ENCODE measurements at regions not wholly inside any gene's neighbourhood (a gene's known extent, or its start where the extent isn't known, plus 50 kb on each side); places are given as distances from the start of the nearest gene placed in this dataset.
"Not testable (repeated sequence)": the region's sequence is repeated elsewhere in the genome, so short reads cannot be mapped to it uniquely, and the experiment has no call there.

GRCh38 chr2:7094231-7094741 lies 177.1 kb downstream of the RNF144A start:
- DNase-seq, result no peak

- DNase-seq, result no peak
Observed at GRCh38 chr2:7096726-7097352, 179.6 kb downstream of the RNF144A start.

GRCh38 chr2:7097353-7097895 lies 180.2 kb downstream of the RNF144A start:
- DNase-seq, result peak; percentile 55 to 82

DNA sequence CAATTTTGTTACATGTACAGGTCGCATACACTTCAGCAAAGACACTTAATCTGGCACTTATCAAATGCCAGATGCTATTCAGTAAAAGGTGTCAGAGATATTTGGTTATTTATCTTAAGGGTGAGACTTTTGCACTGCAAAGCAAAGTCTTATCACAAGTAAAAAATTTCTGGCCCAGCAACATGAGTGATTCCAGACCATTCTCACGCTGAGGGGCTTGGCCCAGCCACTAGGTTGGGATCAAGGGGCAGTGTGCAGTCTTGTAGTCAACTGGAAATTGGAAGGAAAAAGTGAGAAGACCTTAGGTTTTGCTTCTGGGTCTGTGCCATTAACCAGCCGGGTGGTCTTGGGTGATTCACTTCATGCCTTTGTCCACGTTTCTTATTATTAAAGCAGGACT lies 181.6 kb downstream of the RNF144A start:
- DNase-seq, result no peak

GRCh38 chr2:7099687-7100086 lies 182.5 kb downstream of the RNF144A start:
- DNase-seq, result not testable (repeated sequence)

DNA sequence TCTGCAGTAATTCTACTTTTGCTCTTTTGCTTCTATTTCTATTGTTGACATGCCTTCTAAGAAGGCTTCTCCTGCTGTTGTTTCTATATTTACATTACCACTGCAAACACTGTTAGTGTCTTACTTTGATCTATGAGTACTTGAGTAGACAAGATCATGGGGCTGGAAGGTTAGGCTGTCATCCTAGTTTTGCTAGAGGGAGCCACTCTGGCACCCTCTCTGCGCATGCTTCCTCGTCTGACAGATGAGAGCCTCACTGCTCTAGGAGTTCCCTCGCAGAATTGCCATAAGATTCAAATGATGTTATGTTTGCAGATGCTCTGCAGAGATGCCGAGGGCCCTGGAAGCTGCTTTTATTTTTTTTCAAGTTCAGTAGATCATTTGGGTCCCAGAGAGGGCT lies 185.6 kb downstream of the RNF144A start:
- DNase-seq, result no peak

DNA sequence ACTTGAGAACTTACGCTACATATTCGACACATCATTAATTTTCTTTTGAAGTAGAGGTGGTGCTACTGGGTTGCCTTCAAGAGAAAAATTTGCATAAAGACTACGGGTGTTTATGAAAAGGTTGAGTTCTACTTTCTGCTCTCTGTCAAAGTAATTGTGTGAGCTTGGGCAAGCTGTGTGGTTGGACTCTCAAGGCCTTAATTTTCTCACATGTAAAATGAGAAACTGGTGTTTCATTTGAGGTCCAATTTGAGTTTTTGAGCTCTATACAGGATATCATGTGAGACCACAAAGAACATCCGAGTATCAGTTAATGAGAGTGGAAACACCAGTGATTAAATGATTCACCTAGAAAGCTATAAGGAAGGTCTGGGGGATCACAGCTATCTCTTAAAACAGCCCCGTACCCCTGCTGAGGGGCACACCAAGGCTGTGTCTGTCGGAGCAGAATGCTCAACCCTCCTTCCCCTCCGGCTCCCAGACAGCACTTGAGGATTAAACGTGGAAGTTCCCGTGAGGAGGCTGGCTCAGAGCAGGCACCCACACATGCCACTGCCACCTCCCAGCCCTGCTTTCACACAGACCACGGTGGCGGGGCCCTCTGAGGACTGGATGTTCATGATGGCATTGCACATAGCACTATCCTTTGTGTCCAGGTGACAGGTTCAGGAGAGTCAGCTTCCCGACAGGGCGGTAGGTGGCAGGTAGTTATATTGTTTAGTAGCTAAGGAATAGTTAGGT lies 191.8 kb downstream of the RNF144A start:
- no peak for DNase-seq

DNA sequence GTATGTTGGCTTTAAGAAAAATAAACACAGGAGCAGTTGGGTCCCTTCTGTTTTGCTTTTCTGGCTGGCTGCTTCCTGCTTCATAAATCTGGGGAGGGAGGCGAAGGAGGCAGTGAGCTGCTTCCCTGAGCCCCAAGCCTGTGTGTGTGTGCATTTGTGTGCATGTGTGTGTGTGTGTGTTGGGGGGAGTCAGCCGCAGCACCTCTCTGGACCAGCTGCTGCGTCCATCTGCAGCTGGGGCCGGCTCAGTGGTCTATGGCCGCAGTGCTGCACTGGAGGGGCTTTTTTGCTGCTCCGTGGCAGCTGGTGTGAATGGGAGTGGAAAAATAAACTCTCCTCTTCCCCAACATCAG lies 192.3 kb downstream of the RNF144A start:
- no peak for DNase-seq

DNA sequence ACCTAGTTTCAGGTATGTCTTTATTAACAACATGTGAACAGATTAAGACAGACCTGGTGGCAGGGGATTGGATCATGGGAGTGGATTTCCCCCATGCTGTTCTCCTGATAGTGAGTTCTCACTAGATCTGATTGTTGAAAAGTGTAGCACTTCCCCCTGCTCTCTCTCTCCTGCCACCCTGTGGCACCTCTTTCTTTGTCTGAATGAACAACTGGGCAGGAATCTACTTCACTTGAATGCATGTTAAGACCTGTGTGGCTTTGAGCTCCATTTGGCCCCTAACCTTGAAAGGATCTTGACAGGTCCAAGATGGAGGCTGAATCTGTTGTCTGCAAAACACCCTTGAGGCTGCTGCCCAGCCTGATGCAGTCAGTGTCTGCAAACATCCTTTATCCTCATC lies 194.4 kb downstream of the RNF144A start:
- no peak for DNase-seq

DNA sequence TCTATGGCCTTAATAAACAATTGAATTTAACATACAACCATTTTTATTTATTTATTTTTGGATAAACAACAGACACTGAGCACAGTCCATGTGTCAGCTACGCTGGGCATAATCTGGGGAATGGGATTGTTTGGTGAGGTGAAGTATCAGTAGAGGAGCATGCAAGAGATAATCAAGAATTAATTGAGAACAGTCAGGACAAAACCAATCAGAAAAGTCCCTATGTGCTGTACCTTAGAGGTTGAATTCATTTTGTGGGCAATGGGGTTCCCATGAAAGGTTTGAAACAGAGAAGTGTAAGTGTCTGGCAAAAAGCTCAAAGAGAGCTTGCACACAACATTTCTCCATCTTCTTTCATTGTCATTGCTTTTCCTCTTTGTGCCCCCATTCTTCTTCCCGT lies 198.2 kb downstream of the RNF144A start:
- no peak for DNase-seq

GRCh38 chr2:7115906-7116305 lies 198.7 kb downstream of the RNF144A start:
- DNase-seq, result no peak

- DNase-seq, result peak; percentile 30 to 60
Observed at GRCh38 chr2:7116511-7116910, 199.3 kb downstream of the RNF144A start.

DNA sequence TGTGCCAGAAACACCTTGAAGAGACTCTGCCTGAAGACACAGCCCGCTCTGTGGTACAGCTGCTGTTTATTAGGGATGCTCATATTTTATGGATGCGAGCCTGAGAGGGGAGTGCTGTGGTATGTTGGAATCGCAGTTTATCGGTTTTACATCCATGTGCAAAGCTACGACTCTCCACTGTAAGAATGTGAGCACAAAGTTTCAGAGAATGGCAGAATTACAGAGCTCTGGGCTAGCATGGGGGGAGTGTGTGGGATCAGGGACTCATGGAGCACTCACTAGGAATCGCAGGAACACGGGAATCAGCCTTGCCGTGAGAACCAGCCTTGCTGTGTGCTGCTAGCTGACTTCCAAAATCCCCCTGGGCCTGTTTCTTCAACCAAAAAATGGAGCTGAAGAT lies 199.9 kb downstream of the RNF144A start:
- DNase-seq, result no peak

GRCh38 chr2:7118606-7119131 lies 201.5 kb downstream of the RNF144A start:
- DNase-seq, result no peak

DNA sequence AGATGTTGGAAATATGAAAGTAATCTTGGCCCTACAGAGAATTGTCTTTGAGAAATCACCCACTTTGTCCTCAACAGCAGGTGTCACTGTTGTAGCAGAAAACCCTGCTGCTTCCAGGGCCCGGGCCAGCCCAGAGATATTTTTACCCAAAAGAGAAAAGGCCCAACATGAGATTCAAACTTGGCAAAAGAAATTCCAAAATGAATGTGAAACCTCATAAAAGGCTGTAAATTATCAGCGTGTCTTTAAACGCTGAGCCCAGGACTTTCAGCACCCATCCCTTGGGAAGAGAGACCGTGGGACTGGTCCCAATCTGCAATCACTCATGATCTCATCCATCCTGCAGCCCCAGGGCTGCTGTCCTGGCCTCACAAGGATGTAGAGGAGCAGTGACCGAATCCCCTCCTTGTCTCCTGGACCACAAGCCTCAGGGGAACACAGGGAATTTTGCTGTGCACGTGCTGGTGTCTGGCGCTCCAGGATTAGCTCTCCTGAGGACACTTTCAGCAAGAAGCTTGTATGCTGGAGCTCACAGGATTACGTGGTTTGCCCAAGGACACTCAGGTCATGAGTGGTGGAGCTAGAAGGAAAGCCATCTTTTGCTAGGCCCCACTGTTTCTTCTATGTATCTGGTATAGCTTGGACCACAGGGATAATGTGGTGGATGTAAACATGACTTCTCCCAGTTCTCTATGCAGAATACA lies 202.1 kb downstream of the RNF144A start:
- DNase-seq, result peak; percentile 46 to 69

DNA sequence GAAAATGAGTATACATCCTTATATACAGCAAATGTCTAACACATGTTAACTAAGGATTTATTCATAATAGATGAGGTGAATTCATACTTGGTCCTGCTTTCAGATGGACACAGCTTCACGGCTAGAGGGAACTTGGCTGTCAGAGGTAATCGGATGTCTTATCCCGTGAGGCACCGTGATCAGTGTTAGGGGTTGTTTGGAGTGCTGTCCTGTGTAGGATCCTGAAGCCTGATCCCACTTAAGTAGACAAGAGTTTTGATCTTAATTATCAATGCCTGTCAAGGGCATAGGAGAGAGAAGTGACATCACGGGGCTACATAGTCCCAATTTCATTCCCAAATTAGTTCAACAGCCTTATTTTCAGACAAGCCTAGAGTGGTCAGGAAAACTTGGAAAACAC lies 204.6 kb downstream of the RNF144A start:
- DNase-seq, result no peak

DNA sequence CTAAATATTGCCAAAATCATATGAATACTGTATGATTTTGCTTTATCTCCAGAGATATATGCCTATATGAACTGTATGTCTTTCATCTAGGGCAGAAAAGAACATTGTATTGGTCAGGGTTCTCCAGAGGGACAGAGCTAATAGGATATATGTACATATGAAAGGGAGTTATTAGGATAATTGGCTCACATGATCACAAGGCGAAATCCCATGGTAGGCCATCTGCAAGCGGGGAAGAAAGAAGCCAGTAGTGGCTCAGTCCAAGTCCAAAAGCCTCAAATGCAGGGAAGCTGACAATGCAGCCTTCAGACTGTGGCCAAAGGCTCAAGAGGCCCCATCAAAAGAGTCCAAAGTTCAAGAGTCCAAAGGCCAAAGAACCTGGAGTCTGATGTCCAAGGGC lies 209.9 kb downstream of the RNF144A start:
- no peak for DNase-seq

- no peak for DNase-seq
Observed at GRCh38 chr2:7127687-7128086, 210.5 kb downstream of the RNF144A start.

- DNase-seq, result no peak
Observed at GRCh38 chr2:7131261-7131660, 214.0 kb downstream of the RNF144A start.

DNA sequence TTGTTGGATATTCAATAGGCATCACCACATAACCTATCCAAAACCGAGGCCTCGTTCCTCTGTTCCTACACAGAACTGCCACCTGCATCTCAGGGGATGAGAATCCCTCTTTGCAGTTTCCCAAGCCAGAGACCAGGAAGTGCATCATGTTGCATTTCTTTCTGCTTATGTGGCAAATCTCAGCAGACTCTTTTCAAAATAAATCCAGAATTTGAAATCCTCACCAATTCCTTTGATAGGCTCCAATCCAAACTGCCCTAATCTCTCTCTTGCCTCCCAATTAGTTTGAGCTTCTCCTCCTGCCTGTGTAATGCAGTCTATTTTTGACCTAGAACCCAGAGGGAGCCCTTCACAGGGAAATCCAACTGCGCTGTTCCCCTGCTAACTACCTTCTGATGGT lies 215.5 kb downstream of the RNF144A start:
- DNase-seq, result no peak

- DNase-seq, result no peak
Observed at GRCh38 chr2:7133521-7133920, 216.3 kb downstream of the RNF144A start.

DNA sequence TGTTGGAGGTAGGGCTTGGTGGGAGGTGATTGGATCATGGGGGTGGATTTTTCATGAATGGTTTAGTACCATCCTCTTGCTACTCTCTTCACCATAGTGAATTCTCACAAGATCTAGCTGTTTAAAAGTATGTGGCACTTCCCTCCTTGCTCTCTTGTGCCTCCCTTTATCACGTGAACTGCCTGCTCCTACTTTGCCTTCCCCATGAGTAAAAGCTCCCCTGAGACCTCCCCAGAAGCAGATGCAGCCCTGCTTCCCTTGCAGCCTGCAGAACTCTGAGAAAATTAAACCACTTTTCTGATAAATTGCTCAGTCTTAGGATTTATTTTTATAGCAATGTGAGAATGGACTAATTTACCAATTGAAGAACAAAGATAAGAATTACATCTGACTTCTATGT lies 223.1 kb downstream of the RNF144A start:
- no peak for DNase-seq

DNA sequence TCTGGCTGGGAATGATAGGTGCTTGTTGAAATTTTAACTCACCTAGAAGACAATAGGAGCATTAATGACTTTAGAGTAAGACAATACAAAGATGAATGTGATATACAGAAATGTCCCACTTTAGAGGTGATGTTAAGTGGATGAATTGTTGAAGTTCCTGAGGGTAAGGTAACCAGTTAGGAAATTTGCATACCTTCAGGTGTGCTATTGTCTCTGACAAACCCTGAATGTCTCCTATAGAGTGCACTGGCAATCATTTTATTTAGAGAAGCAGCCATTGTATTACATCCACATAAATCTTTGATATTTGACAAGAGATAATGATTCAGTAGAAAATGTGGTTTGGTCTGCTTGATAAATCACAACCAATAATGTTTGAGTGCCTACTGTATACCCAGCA lies 228.5 kb downstream of the RNF144A start:
- DNase-seq, result no peak

DNA sequence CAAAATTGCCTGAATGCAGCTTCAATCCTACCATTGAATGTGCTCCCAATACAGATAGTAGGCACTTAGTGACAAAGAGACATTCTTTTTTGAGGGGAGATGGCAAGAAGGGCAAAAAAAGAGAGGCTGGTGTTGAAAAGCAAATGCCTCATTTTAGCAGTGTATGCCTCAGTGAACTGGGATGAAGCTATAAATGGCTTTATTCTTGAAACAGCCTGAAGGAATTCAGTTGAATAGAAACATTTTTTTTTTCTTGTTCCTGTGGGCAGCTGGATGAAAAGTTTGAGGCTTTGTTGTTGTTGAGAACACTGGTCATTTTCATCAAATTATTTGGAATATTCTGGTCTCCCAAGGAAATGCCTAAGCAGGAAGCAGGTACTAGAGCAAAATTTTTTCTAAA lies 228.9 kb downstream of the RNF144A start:
- DNase-seq, result no peak
